A673 (cell line): ENCODE measurements at regions not wholly inside any gene's neighbourhood (a gene's known extent, or its start where the extent isn't known, plus 50 kb on each side); places are given as distances from the start of the nearest gene placed in this dataset.

Experiments
- CTCF ChIP-seq: fragments of 300-800, 200-600 bp; sonication (generic); conservative IDR thresholded peaks from 2 replicates; pipeline ENCODE4 v1.5.1; 2017; ENCODE audit warnings: low read depth, mild to moderate bottlenecking, antibody characterized with exemption, low read length, moderate library complexity, mixed read lengths
- EZH2 ChIP-seq: fragments of 200-600 bp; sonication (generic); IDR thresholded peaks from 2 replicates; pipeline ENCODE4 v1.6.1; 2017; ENCODE audit warnings: borderline replicate concordance, low read depth, mild to moderate bottlenecking, mixed read lengths, antibody characterized with exemption, low read length; ENCODE audit not compliant: poor library complexity, severe bottlenecking

DNA sequence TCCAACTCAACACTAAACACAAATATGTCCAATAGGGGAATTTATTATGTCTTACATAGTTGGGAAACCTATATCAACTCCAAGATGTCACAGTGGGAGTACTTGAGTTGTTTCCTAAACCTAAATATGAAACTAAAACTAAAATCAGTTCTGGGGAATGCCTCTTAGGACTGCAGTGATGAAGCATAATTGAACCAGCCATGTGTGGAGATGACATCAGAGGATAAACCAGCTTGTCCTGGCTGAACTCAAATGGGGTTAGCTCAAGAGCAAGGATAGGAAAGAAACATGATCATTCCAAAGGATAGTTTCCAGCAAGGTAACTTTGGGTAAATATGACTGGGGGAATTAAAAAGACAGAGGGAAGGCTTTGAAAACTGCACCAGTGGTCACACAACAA, 88.9 kb upstream of the PLPPR1 start:
- TF ChIP-seq CTCF, result no peak
- TF ChIP-seq EZH2, result no peak
